ENCODE measurements at regions not wholly inside any gene's neighbourhood (a gene's known extent, or its start where the extent isn't known, plus 50 kb on each side); places are given as distances from the start of the nearest gene placed in this dataset.

- Histone ChIP-seq H3K36me3 (ENCODE audit: insufficient read depth, low read length) (no peaks in the 10 kb centered on the region), H3K4me1 (ENCODE audit: insufficient read depth, low read length) (peaks cover 3% of the 10 kb centered on the region; the same call in 1 of the 2 replicates), H3K9me3 (ENCODE audit: control insufficient read depth, insufficient read depth, low read length) (no peaks in the 10 kb centered on the region), H3K9ac (ENCODE audit: low read depth, low read length) (no peak overlapping the region)
Observed at GRCh38 chr2:120578576-120579352, 156.9 kb upstream of the GLI2 start.

GRCh38 chr2:120579916-120580685 lies 155.6 kb upstream of the GLI2 start:
- no peak overlapping the region for H3K9ac ChIP-seq (ENCODE audit: low read depth, low read length)
- no peaks in the 10 kb centered on the region for H3K36me3 ChIP-seq (ENCODE audit: insufficient read depth, low read length)
- H3K9me3 ChIP-seq (ENCODE audit: control insufficient read depth, insufficient read depth, low read length) = no peaks in the 10 kb centered on the region
- peaks cover 3% of the 10 kb centered on the region; the same call in 1 of the 2 replicates for H3K4me1 ChIP-seq (ENCODE audit: insufficient read depth, low read length)

DNA sequence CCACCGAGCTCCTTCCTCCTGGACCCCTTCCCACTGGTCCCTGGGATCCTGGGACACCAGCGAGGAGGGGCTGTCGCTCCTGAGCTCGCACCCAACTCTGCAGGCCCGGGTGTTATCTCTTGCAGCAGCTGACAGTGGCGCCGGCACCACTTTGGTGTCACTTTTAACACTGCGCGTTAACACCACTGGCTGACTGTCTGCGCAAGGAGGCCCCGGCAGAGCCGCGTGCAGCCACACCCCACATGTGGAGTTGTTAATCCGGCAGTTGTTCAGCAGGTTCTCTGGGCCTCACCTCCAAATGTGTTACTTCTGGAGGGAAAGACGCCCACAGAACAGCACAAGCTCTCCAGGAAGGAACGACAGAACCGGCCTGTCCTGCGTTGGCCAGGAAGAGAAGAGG lies 155.0 kb upstream of the GLI2 start:
- no peak overlapping the region for H3K9ac ChIP-seq (ENCODE audit: low read depth, low read length)
- no peaks in the 10 kb centered on the region for H3K36me3 ChIP-seq (ENCODE audit: insufficient read depth, low read length)
- no peaks in the 10 kb centered on the region for H3K9me3 ChIP-seq (ENCODE audit: control insufficient read depth, insufficient read depth, low read length)
- H3K4me1 ChIP-seq (ENCODE audit: insufficient read depth, low read length) = peaks cover 3% of the 10 kb centered on the region; the same call in 1 of the 2 replicates

DNA sequence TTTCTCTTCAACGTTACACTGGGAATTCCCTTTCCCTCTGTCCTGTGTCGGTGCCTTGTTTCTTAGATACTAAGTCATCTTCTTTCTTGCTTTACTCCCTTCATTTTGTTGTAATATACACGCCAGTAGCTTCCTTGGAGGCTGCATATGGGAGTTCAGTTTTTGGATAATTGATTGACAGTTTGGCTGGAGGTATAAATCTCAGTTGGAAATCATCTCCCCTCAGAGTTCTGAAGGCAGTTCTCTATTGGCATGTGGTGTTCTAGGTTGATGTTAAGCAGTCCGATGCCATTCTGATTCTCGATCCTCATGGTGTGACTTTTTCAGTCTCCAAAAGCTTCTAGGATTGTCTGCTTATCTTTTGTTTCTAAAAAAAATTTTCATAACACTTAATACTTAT lies 152.5 kb upstream of the GLI2 start:
- Histone ChIP-seq H3K9me3 (ENCODE audit: control insufficient read depth, insufficient read depth, low read length) (no peaks in the 10 kb centered on the region), H3K9ac (ENCODE audit: low read depth, low read length) (no peak overlapping the region), H3K36me3 (ENCODE audit: insufficient read depth, low read length) (no peaks in the 10 kb centered on the region), H3K4me1 (ENCODE audit: insufficient read depth, low read length) (peaks cover 4% of the 10 kb centered on the region; the same call in 1 of the 2 replicates)

DNA sequence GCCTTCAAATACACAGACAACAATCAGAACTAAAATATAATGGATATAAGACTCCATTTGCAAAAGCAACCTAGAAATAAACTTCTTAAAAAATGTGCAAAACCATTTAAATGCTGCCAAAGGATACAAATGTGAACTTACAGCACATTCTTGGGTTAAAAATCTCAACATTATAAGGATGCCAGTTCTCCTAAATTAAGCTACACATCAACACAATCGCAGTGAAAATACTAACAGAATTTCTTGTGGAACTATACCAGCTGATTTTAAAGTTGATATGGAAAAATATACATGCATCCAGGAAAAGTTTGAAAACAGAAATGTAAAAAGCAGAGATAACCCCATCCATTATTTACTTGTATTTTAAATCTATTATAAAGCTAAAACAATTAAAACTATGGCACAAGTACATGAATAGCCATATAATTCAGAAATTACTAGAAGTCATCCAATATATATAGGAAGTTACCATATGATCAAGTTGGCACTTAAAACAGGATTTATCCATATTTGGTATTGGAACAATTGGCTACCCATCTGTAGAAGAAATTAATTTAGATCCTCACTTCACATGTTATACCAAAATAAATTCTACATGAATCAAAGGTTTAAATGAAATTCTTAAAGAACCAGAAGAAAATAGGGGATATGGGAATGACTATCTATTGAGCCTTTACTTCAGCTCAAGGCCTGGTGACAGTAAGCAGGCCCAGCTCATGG lies 151.7 kb upstream of the GLI2 start:
- H3K4me1 ChIP-seq (ENCODE audit: insufficient read depth, low read length) = peaks cover 4% of the 10 kb centered on the region
- no peak overlapping the region for H3K9ac ChIP-seq (ENCODE audit: low read depth, low read length)
- no peaks in the 10 kb centered on the region for H3K9me3 ChIP-seq (ENCODE audit: control insufficient read depth, insufficient read depth, low read length)
- no peaks in the 10 kb centered on the region for H3K36me3 ChIP-seq (ENCODE audit: insufficient read depth, low read length)

- no peaks in the 10 kb centered on the region for H3K36me3 ChIP-seq (ENCODE audit: insufficient read depth, low read length)
- peak overlapping the region; percentile 60 for H3K9ac ChIP-seq (ENCODE audit: low read depth, low read length)
- peaks cover 17% of the 10 kb centered on the region for H3K4me1 ChIP-seq (ENCODE audit: insufficient read depth, low read length)
- no peaks in the 10 kb centered on the region for H3K9me3 ChIP-seq (ENCODE audit: control insufficient read depth, insufficient read depth, low read length)
Observed at GRCh38 chr2:120586507-120587278, 149.0 kb upstream of the GLI2 start.

GRCh38 chr2:120587279-120587996 lies 148.2 kb upstream of the GLI2 start:
- H3K9me3 ChIP-seq (ENCODE audit: control insufficient read depth, insufficient read depth, low read length) = no peaks in the 10 kb centered on the region
- peak overlapping the region; percentile 60 for H3K9ac ChIP-seq (ENCODE audit: low read depth, low read length)
- H3K36me3 ChIP-seq (ENCODE audit: insufficient read depth, low read length) = no peaks in the 10 kb centered on the region
- peaks cover 17% of the 10 kb centered on the region for H3K4me1 ChIP-seq (ENCODE audit: insufficient read depth, low read length)

- Histone ChIP-seq H3K9me3 (ENCODE audit: control insufficient read depth, insufficient read depth, low read length) (no peaks in the 10 kb centered on the region), H3K36me3 (ENCODE audit: insufficient read depth, low read length) (no peaks in the 10 kb centered on the region), H3K9ac (ENCODE audit: low read depth, low read length) (no peak overlapping the region; the same call in 1 of the 2 replicates), H3K4me1 (ENCODE audit: insufficient read depth, low read length) (peaks cover 17% of the 10 kb centered on the region)
Observed at GRCh38 chr2:120587997-120588336, 147.7 kb upstream of the GLI2 start.

DNA sequence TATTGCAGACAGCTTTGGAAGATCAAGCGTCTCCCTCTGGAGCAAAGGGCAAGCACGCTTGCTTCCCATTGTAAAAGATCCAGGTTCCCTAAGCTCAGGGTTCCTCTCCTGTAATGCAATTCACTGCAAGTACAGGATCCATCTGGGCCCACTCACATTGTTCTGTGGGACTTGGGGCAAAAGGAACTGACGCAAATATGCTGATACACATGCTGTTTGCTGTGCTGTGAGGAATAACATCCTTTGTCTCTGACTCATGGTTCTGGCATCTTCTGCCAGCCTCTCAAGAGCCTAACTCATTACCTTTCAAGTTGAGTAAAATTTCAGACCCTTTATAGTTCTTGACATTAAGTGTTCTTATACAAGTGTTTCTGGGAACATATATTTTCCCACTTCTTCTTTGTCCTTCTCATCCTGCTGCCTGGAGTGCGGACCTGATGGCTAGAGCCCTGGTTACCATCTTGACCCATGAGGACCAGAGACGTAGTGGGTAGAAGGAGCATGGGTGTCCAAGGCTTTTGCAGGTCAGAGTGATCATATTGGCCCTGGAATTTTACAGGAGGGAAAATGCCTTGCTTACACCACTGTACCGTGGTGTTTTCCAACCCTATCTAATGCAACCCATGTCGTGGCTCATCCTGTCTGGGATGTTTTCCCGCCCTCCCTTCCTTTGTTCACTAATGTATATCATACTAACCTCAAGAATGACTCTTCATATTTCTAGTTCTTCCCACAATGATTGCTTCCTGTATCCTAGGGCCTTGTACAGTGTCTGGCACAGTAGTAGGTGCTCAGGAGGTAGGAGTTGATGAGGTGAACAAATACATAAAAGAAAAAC lies 145.7 kb upstream of the GLI2 start:
- Histone ChIP-seq H3K36me3 (ENCODE audit: insufficient read depth, low read length) (no peaks in the 10 kb centered on the region), H3K9me3 (ENCODE audit: control insufficient read depth, insufficient read depth, low read length) (no peaks in the 10 kb centered on the region), H3K9ac (ENCODE audit: low read depth, low read length) (no peak overlapping the region), H3K4me1 (ENCODE audit: insufficient read depth, low read length) (peaks cover 25% of the 10 kb centered on the region)

DNA sequence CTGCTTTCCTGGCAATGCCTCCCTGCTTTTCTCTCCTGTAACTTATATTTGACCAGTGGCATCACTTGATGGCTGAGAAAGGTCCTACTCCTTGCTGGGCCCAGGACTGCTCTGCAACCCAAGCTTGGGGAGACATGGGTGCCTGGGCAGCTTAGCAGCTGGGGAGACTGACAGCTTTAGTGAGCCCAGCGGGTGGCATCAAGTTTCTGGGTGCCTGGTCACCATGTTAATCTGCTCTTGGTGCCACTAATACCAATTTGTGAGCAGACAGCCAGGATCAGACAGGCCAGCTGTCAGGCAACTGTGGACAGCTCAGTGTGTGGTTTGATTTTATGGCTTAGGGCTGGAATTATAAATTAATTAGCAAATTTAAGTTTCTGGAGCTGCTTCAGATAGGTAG lies 144.8 kb upstream of the GLI2 start:
- Histone ChIP-seq H3K36me3 (ENCODE audit: insufficient read depth, low read length) (no peaks in the 10 kb centered on the region), H3K9ac (ENCODE audit: low read depth, low read length) (no peak overlapping the region), H3K4me1 (ENCODE audit: insufficient read depth, low read length) (peaks cover 25% of the 10 kb centered on the region), H3K9me3 (ENCODE audit: control insufficient read depth, insufficient read depth, low read length) (no peaks in the 10 kb centered on the region)

GRCh38 chr2:120591572-120591971 lies 144.1 kb upstream of the GLI2 start:
- Histone ChIP-seq H3K9ac (ENCODE audit: low read depth, low read length) (no peak overlapping the region), H3K4me1 (ENCODE audit: insufficient read depth, low read length) (peaks cover 25% of the 10 kb centered on the region), H3K36me3 (ENCODE audit: insufficient read depth, low read length) (no peaks in the 10 kb centered on the region), H3K9me3 (ENCODE audit: control insufficient read depth, insufficient read depth, low read length) (no peaks in the 10 kb centered on the region)

DNA sequence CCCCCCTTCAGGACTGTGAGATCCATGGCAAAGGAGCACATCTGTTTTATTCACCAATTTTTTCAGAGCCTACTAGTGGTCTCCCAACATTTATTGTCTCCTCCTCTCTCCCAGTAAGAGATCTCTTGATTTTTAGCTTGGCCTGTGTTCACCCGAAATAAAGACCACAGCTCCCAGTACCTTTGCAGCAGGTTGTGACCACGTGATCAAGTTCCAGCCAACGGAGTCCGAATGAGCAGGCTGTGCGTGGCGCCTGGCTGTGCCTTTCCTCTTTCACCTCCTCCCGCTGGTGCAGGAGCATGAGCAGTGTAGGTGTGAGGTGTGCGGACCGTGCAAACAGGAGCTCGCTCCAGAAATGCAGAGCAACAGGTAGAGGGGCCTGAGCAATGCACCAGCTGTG lies 143.6 kb upstream of the GLI2 start:
- Histone ChIP-seq H3K9ac (ENCODE audit: low read depth, low read length) (no peak overlapping the region), H3K9me3 (ENCODE audit: control insufficient read depth, insufficient read depth, low read length) (no peaks in the 10 kb centered on the region), H3K36me3 (ENCODE audit: insufficient read depth, low read length) (no peaks in the 10 kb centered on the region), H3K4me1 (ENCODE audit: insufficient read depth, low read length) (peaks cover 25% of the 10 kb centered on the region)
